GM19043 (cell line): ENCODE measurements at regions not wholly inside any gene's neighbourhood (a gene's known extent, or its start where the extent isn't known, plus 50 kb on each side); places are given as distances from the start of the nearest gene placed in this dataset.
"Not testable (repeated sequence)": the region's sequence is repeated elsewhere in the genome, so short reads cannot be mapped to it uniquely, and the experiment has no call there.

Source experiments
- ATAC-seq: cut with Tn5 transposase; IDR thresholded peaks from one replicate; pipeline ENCODE4 v1.9.1; 2021; ENCODE audit warnings: low read depth; ENCODE audit not compliant: unreplicated experiment

- no peak for ATAC-seq
Observed at GRCh38 chr3:159038405-159038804, 236.6 kb downstream of the MFSD1 start.

DNA sequence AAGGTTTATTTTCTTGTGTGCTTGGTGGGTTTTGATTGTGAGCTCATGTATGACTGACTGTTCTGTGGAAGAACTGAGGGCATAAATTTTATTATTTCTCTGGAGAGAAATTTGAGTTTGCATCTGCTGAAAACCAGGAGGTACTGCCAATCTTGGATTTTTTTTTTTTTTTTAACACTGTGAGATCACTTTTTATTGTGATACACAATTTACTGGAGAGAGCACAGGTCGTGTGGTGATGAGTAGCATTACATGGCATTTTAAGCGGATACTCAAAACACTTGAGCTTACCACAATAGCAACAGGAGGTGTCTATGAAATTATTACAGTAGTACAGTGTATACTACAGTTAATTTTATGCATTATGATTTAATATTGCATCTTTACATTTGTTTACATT lies 237.4 kb downstream of the MFSD1 start:
- no peak for ATAC-seq

- no peak for ATAC-seq
Observed at GRCh38 chr3:159045279-159045885, 243.5 kb downstream of the MFSD1 start.

DNA sequence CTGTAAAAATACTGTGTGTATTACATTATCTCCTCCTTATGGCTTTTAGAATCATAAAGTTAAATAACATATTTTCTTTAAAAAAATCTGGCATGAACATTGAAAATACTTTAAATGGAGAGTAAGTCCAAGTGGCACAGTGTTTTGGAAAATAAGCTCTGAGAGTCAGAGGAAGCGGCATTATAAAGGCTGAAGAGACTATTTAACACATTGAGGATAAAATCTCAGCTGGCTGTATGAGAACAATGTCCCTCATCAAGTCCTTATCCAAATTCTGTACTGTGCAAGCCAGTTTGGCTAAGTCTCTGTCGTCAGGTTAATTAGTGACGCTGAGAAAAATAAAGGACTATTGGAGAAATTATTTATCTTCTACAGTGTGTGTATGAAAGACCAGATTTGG lies 245.5 kb downstream of the MFSD1 start:
- ATAC-seq, result no peak

DNA sequence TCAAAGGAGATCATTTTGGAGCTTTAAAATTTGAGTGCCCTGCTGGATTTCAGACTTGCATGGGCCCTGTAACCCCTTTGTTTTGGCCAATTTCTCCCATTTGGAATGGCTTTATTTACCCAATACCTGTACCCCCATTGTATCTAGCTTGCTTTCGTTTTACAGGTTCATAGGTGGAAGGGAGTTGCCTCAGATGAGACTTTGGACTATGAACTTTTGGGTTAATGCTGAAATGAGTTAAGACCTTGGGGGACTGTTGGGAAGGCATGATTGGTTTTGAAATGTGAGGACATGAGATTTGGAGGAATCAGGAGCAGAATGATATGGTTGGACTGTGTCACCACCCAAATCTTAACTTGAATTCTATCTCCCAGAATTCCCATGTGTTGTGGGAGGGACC lies 250.6 kb downstream of the MFSD1 start:
- not testable (repeated sequence) for ATAC-seq

GRCh38 chr3:159057621-159058020 lies 255.8 kb downstream of the MFSD1 start:
- ATAC-seq, result no peak

GRCh38 chr3:159058859-159059258 lies 257.0 kb downstream of the MFSD1 start:
- no peak for ATAC-seq

GRCh38 chr3:159059395-159059794 lies 257.5 kb downstream of the MFSD1 start:
- ATAC-seq, result no peak

DNA sequence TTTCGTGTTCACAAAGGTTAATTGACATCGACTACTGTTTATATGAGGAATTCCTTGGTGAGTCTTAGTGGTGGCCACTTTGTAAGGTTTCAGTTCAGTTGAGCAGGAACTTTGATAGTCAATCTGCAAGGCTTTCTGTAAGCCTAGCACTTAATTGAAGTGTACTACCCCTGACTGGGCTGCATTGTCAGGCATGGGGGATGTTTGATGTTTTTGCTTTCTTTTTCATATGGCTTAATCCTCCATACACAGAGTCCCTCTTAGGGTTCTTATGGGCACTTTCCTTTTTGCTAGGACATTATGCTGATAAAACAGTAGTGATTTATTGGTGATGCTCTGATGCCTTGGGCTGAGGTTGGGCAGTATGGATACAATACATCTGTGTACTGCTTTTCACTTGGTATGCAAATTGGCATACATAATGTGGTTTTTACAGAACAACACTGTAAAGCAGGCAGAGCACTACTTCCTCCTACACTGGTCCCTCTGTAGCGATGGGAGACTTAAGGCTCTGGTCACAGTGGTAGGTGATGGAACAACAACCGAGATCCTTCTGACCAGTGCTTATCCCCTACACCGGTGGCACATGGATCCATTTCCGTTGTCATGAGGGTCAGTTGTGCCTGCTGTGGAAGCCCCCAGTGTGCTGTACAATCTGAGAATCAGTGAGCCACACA lies 261.0 kb downstream of the MFSD1 start:
- ATAC-seq, result no peak

DNA sequence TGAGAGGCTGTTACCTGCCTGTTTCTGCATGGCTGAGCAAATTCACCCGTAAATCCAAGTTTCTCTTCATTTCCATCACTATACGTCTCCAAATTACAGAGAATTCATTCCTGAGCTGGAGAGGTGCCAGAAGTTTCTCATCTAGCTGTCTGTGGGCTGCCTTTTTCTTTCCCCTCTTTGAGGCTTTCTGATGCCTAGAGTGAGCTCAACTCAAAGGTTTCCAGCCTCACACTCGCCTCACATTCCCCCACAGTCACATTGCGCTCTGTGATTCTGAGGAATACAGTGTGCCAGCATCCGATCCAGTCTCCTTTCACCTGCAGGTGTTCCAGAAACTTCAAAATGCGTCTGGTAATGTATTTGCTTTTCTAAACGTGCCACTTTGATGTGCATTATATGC lies 267.2 kb downstream of the MFSD1 start, which contains the start of gene IQCJ:
Gene IQCJ (plus strand): TSS at position 229 of the 400 bp plus-strand sequence.
- no peak for ATAC-seq

- no peak for ATAC-seq
Observed at GRCh38 chr3:159069866-159070425, 268.1 kb downstream of the MFSD1 start.

DNA sequence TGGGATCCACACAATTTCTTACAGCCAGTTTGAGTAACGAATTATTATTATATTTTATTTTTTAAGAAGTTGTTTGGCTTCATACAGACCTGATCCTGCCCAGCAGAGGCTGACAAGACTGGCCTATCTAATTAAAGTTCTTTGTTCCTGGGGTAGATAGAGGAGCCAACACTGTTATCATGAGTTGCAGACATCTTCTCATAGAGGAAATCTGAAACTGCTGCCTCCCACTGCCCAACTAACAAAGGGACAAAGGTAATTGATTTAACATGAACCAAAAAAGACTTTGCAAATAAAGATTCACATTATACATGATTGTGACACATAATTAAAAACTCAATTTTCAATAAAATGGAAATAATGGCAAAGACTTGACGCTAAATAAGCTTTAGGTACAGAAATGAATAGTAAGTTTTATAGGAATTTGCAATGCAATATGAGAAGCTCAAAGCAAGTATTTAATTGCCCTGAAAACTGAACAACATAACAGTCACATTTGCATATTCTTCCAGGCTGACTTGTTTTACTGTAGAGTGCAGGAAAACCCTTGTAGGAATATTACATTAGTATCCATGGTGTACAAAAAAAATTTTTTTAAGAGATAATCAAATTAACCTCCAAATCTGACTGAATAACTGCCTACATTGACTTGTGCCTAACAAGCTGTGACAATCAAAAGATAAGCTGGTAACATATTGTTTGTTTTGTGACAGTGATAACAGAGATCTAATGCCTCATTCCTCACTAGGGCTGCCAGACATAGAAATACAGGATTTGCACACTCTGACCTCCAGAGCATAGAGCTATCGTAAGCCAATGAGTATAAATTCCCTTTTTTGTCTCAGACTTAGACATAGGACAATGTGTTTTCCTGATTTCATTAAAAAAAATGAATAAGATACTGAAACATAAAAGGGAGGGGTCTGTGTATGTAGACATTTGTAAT lies 273.2 kb downstream of the MFSD1 start:
- no peak for ATAC-seq

DNA sequence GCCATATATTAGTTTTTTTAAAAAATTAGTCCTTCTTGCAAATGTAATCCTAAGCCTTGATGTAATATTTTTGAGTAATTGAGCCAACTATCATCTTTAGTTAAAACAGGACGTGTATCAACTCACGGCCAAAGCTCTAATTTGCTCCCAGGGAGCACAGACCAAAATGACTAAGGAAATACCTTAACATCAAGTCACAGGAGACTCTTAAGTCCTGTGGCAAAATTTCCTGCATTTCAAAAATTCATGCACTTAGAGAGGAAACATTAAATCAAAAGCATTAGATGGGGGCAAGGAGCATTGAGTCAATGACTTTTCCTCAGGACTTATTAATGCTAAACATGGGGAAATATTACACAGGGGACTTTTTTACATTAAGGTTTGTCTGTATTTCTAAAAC lies 276.0 kb downstream of the MFSD1 start:
- no peak for ATAC-seq

DNA sequence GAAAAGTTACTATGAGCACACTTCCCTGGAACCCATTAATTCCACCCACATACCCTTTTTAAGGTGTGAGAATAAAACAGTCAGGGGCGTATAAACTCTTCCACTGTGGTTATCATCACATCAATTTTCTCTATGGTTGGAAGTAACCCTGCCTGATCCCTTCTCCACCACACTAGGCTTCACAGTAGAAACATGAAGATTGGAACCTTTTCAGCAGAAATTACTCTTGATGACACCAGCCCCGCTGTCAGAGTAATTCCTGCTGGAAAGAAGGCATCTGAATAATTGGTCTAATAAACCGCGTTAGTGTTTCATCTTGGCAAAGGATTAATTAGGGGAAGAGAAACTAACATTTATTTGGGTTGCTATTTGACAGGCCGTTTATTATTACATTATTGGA lies 278.4 kb downstream of the MFSD1 start:
- no peak for ATAC-seq

DNA sequence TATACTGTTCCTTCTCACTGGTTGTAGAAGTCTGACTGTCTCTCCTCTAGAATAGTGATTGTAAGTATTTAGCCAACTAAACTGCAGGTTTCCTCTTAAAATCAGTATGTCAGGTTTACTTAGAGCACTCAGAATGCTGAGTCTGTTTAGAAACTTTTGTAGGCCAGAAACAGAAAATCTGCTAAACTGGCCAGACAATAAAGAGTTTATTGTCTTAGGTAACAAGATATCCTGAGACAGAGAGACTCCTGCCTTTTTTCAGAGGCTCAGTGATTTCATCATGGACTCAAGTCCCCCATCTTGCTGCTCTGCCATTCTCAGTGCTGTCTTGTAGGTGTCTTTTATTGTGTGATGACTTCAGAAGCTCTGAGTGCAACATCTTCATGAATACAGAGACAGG lies 279.0 kb downstream of the MFSD1 start:
- ATAC-seq, result no peak

DNA sequence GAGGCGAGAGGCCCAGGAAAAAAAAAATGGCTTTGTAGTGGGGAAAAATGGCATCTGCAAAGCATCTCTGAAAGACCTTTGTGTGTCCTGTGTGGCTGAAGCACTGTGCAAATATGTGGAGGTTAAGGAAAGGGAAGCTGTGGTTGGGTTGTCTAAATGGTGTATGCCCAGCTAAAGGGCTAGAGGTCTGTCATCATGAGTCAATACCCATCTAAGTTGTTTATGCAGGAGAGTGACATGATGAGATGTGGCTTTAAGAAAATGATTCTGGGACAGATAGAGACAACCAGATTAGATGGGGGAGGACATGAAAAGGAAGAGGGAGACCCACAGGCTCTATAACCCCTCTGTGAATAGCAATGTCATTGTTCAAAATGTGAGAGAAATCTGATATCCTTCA lies 280.7 kb downstream of the MFSD1 start:
- ATAC-seq, result no peak

- no peak for ATAC-seq
Observed at GRCh38 chr3:159091936-159092335, 290.1 kb downstream of the MFSD1 start.

- no peak for ATAC-seq
Observed at GRCh38 chr3:159102001-159102400, 300.1 kb downstream of the MFSD1 start.

GRCh38 chr3:159112724-159113123 lies 310.9 kb downstream of the MFSD1 start:
- ATAC-seq, result no peak

DNA sequence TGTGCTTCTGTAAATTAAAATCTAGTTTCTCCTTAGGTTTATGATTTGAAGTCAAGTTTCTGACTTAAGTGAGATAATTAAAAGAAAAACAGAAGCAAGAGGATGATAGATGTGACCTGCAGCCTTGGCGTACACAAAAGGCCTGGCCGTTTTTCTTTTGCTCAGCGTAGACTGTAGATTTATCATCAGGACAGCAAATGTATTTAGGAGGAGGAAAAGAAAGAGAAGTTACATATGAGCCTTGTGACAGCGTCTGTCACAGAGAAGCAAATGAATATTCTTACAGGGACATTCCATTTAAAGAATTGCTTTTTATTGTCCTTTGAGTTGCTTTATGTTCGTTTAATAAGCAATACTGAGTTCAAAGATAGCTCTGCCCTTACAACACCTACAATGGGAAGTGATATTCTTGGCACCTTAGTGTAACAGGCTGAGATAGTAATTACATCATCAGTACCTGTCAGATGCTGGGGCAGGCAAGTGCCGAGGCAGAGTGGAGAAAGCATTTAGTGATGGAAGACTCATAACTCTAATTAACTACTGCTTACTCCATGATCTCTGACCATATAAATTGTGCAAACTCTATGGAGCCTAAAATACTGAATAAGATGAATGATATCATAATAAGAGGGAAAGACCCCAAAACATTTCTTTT lies 311.5 kb downstream of the MFSD1 start:
- no peak for ATAC-seq

- ATAC-seq, result no peak
Observed at GRCh38 chr3:159114582-159114981, 312.7 kb downstream of the MFSD1 start.
